Esophagus muscularis mucosa (tissue), 3 donors: ENCODE measurements at regions not wholly inside any gene's neighbourhood (a gene's known extent, or its start where the extent isn't known, plus 50 kb on each side); places are given as distances from the start of the nearest gene placed in this dataset.

ENCODE experiments used
- CTCF ChIP-seq, 3 experiments: fragments of 200-600 bp in 2 of 3; fragments of 450-650 bp in 1 of 3; sonication (generic) in 2 of 3; IDR thresholded peaks; one replicate each; pipeline ENCODE4 v1.5.1; 2017 to 2019; ENCODE audit warnings: antibody characterized with exemption in 3 of 3, mild to moderate bottlenecking in 2 of 3, moderate library complexity in 1 of 3
- POLR2AphosphoS5 ChIP-seq, 2 donors: sonication (generic); formaldehyde crosslinking; IDR thresholded peaks; one replicate each; pipeline ENCODE4 v1.6.1; 2017; ENCODE audit warnings: antibody characterized with exemption in 2 of 2

GRCh38 chr10:131002031-131002861, 309.3 kb downstream of the TCERG1L start:
- TF ChIP-seq CTCF (IDR thresholded peaks at IDR 0.05) (no peak), POLR2AphosphoS5 (IDR thresholded peaks at IDR 0.05) (no peak)
